Bronchial epithelial cell (primary cell): ENCODE measurements at regions not wholly inside any gene's neighbourhood (a gene's known extent, or its start where the extent isn't known, plus 50 kb on each side); places are given as distances from the start of the nearest gene placed in this dataset.
A peak's percentile ranks its signal among the peaks of the same experiment; 100 is the strongest.
"Not testable (repeated sequence)": the region's sequence is repeated elsewhere in the genome, so short reads cannot be mapped to it uniquely, and the experiment has no call there.

Experiments used
- DNase-seq: peaks from one replicate; pipeline ENCODE4 v3.0.0-alpha.2; 2010; ENCODE audit warnings: low read depth
- FAIRE-seq: peaks from 2 replicates; lab custom pipeline; 2011; peaks lifted over from hg19 to GRCh38; lab: Jason Lieb, UNC
- H3K27me3 ChIP-seq: 2 replicates; pipeline ENCODE4 v1.5.1; 2011; ENCODE audit warnings: low read length; ENCODE audit not compliant: control insufficient read depth, insufficient read depth
- H3K36me3 ChIP-seq: 2 replicates; pipeline ENCODE4 v1.5.1; 2011; ENCODE audit warnings: low read length; ENCODE audit not compliant: control insufficient read depth, insufficient read depth
- H3K4me3 ChIP-seq: 2 replicates; pipeline ENCODE4 v1.5.1; 2011; ENCODE audit warnings: mild to moderate bottlenecking, low read depth, low read length, control low read depth
- TF ChIP-seq, protein P1 (sequence below): IDR thresholded peaks from 2 replicates; pipeline ENCODE4 v1.5.1; 2011; ENCODE audit warnings: mild to moderate bottlenecking, moderate library complexity, low read length, control low read depth, inconsistent platforms; ENCODE audit not compliant: insufficient read depth, severe bottlenecking

DNA sequence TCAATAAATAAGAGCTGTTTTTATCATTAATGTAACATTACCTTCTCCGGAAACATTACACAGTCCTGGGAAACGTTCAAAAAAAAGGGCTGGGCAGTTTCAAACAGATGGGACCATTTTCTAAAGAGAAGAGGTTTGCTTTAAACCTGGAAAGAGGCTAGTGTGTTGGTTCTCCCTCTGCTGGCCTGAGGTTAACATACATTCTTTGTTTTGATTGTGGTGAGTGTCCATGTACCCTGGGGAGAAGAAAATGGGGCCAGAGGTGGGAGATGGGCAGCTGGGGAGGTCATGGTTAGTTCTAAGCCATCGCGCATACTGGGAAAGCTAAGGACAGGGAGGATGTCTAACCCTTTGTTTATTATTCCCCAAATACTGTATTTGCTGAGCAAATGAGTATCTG, 194.7 kb downstream of the CPEB2 start:
- TF ChIP-seq, protein P1, sequence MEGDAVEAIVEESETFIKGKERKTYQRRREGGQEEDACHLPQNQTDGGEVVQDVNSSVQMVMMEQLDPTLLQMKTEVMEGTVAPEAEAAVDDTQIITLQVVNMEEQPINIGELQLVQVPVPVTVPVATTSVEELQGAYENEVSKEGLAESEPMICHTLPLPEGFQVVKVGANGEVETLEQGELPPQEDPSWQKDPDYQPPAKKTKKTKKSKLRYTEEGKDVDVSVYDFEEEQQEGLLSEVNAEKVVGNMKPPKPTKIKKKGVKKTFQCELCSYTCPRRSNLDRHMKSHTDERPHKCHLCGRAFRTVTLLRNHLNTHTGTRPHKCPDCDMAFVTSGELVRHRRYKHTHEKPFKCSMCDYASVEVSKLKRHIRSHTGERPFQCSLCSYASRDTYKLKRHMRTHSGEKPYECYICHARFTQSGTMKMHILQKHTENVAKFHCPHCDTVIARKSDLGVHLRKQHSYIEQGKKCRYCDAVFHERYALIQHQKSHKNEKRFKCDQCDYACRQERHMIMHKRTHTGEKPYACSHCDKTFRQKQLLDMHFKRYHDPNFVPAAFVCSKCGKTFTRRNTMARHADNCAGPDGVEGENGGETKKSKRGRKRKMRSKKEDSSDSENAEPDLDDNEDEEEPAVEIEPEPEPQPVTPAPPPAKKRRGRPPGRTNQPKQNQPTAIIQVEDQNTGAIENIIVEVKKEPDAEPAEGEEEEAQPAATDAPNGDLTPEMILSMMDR: peak; percentile 37
- no peaks in the 10 kb centered on the region for H3K36me3 ChIP-seq
- no peak overlapping the region for H3K4me3 ChIP-seq
- no peaks in the 10 kb centered on the region for H3K27me3 ChIP-seq
- FAIRE-seq: no peak
- DNase-seq: peak; percentile 27

DNA sequence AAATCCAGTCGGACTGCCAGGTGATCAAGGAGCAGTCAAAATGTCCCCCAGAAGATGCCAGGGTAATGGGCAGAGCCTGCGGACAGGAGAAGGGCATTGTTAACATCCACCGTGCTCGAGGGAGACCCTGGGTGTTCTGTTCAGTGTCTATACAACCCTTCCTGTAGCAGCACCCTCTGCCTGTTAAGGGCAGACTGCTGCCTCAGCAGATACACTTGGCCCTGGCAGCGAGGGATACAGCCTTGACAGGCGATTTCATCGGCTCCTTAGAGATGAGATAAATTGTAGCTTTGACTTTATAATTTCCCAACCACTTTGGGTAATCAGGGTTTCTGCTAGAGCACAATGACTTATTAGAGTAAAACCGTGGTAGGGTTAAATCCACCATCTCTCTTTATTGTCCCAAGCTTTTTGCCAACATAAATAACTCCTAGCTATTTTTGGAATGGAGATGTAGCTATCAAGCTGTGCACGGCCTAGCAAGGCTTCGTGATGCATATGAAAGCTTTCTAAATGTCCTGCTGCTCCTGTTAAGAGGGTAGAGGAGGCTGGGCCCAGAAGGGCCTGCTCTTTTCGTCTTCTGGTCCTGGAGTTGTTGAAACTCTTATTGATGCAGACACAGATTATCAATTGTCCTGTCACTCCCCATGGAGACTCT, 195.9 kb downstream of the CPEB2 start:
- DNase-seq (no peak), FAIRE-seq (no peak)
- TF ChIP-seq, protein P1: no peak
- H3K4me3 ChIP-seq: no peak overlapping the region
- no peaks in the 10 kb centered on the region for H3K36me3 ChIP-seq
- no peaks in the 10 kb centered on the region for H3K27me3 ChIP-seq

DNA sequence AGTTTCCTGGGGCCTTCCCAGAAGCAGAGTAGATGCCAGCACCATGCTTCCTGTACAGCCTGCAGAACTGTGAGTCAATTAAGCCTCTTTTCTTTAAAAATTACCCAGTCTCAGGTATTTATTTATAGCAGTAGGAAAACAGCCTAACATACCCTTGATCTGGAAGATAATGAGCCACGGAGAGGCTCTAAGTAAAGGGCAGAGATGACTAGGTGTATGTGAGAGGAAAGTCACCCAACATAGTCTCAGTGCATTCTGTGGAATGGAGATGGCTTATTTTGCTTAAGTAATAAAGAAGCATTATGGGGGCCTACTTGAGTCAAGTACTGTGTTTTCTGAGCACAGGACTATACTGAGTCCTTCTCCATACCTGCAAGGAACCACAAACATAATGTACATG, 199.5 kb downstream of the CPEB2 start:
- TF ChIP-seq, protein P1: no peak
- Histone ChIP-seq H3K27me3 (no peaks in the 10 kb centered on the region), H3K4me3 (no peak overlapping the region), H3K36me3 (no peaks in the 10 kb centered on the region)
- peak; percentile 36 for FAIRE-seq
- DNase-seq: no peak

DNA sequence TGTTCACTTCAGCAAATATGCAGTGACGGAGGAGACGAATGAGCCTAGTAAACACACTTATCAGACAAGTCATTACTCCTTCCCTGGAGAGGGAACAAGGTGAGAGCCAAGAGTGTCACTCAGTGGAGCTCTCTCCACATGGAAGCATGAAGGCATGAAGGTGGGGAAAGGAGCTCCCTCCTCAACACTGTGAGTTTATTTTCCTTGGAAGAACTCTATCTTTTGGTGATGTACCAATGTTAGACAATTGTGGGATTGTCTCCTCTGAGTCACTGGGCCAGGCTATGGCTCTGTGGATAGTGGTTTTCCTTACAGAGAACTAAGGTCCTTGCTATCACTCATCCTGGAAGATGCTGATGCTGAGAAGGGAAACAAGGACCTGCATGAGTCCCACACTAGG, 200.2 kb downstream of the CPEB2 start:
- Histone ChIP-seq H3K27me3 (no peaks in the 10 kb centered on the region), H3K36me3 (no peaks in the 10 kb centered on the region), H3K4me3 (no peak overlapping the region)
- peak; percentile 73 for FAIRE-seq
- TF ChIP-seq, protein P1: no peak
- no peak for DNase-seq

DNA sequence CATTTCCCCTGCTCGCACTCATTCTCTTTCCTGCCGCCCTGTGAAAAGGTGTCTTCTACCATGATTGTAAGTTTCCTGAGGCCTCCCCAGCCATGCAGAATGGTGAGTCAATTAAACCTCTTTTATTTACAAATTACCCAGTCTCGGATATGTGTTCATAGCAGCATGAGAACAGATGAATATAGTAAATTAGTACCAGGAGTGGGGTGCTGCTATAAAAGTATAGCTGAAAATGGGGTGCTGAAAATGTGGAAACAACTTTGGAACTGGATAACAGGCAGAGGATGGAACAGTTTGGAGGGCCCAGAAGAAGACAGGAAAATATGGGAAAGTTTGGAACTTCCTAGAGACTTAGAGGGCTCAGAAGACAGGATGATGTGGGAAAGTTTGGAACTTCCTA, 204.2 kb downstream of the CPEB2 start:
- not testable (repeated sequence) for H3K36me3 ChIP-seq, DNase-seq, H3K27me3 ChIP-seq, FAIRE-seq, H3K4me3 ChIP-seq

DNA sequence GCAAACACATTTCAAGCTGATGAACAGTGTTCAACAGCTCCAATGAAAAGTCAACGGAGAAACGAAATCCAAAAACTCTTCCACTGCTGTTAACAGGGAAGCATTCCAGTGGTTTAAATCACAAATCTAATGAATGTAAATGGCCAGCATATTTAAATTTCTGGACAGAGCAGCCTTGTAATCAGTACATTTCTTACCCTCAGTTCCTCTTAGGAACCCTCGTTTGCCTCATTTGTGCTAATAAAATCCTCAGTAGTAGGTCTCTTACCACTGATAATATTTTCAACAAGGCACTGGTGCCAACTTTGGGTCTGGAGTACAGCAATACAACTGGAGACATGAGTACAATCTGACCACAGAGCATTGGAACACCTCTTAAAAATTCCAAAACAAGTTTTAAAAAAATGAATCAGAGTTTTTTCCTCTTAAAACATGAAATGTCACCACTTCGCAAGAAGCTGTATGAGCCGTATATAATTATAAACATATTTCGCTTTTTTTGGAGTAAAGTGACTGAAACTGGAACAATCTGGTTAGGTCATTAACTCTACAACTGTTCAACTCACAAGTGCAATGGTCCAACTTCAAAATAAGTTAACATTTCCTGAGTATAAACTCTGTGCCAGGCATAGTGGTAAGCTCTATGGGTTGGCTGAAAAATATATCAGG, 211.2 kb downstream of the CPEB2 start:
- TF ChIP-seq, protein P1: no peak
- no peak for DNase-seq
- no peaks in the 10 kb centered on the region for H3K36me3 ChIP-seq
- no peak for FAIRE-seq
- H3K4me3 ChIP-seq: no peak overlapping the region
- no peaks in the 10 kb centered on the region for H3K27me3 ChIP-seq
